ENCODE measurements at regions not wholly inside any gene's neighbourhood (a gene's known extent, or its start where the extent isn't known, plus 50 kb on each side); places are given as distances from the start of the nearest gene placed in this dataset.

GRCh38 chr16:73390491-73390890 is 342.6 kb upstream of the ZFHX3 start:
- in situ Hi-C loops (cut with HindIII; ENCODE audit: low sequenced_read_pairs) = no loop called here

- in situ Hi-C loops (cut with HindIII; ENCODE audit: low sequenced_read_pairs) = no loop called here
Measured at GRCh38 chr16:73389085-73389484, 341.2 kb upstream of the ZFHX3 start.

GRCh38 chr16:73387979-73388378 is 340.1 kb upstream of the ZFHX3 start:
- in situ Hi-C loops (cut with HindIII; ENCODE audit: low sequenced_read_pairs) = no loop called here

- in situ Hi-C loops (cut with HindIII; ENCODE audit: low sequenced_read_pairs) = no loop called here
Measured at GRCh38 chr16:73385696-73386095, 337.8 kb upstream of the ZFHX3 start.

- in situ Hi-C loops (cut with HindIII; ENCODE audit: low sequenced_read_pairs) = no loop called here
Measured at GRCh38 chr16:73384506-73385089, 336.7 kb upstream of the ZFHX3 start.

- in situ Hi-C loops (cut with HindIII; ENCODE audit: low sequenced_read_pairs) = no loop called here
Measured at GRCh38 chr16:73383988-73384365, 336.0 kb upstream of the ZFHX3 start.

- in situ Hi-C loops (cut with HindIII; ENCODE audit: low sequenced_read_pairs) = no loop called here
Measured at GRCh38 chr16:73383195-73383987, 335.5 kb upstream of the ZFHX3 start.

- in situ Hi-C loops (cut with HindIII; ENCODE audit: low sequenced_read_pairs) = no loop called here
Measured at GRCh38 chr16:73378471-73378870, 330.5 kb upstream of the ZFHX3 start.

- in situ Hi-C loops (cut with HindIII; ENCODE audit: low sequenced_read_pairs) = no loop called here
Measured at GRCh38 chr16:73371584-73372319, 323.8 kb upstream of the ZFHX3 start.

GRCh38 chr16:73369851-73370250 is 321.9 kb upstream of the ZFHX3 start:
- in situ Hi-C loops (cut with HindIII; ENCODE audit: low sequenced_read_pairs) = no loop called here

- in situ Hi-C loops (cut with HindIII; ENCODE audit: low sequenced_read_pairs) = no loop called here
Measured at GRCh38 chr16:73368715-73369114, 320.8 kb upstream of the ZFHX3 start.

- in situ Hi-C loops (cut with HindIII; ENCODE audit: low sequenced_read_pairs) = no loop called here
Measured at GRCh38 chr16:73365016-73365551, 317.2 kb upstream of the ZFHX3 start.

GRCh38 chr16:73364413-73364812 is 316.5 kb upstream of the ZFHX3 start:
- in situ Hi-C loops (cut with HindIII; ENCODE audit: low sequenced_read_pairs) = no loop called here

- in situ Hi-C loops (cut with HindIII; ENCODE audit: low sequenced_read_pairs) = no loop called here
Measured at GRCh38 chr16:73361061-73361460, 313.1 kb upstream of the ZFHX3 start.

- in situ Hi-C loops (cut with HindIII; ENCODE audit: low sequenced_read_pairs) = no loop called here
Measured at GRCh38 chr16:73356401-73357079, 308.6 kb upstream of the ZFHX3 start.

GRCh38 chr16:73355981-73356380 is 308.1 kb upstream of the ZFHX3 start:
- in situ Hi-C loops (cut with HindIII; ENCODE audit: low sequenced_read_pairs) = no loop called here

GRCh38 chr16:73354434-73354833 is 306.5 kb upstream of the ZFHX3 start:
- in situ Hi-C loops (cut with HindIII; ENCODE audit: low sequenced_read_pairs) = no loop called here

GRCh38 chr16:73350707-73351452 is 303.0 kb upstream of the ZFHX3 start:
- in situ Hi-C loops (cut with HindIII; ENCODE audit: low sequenced_read_pairs) = no loop called here

GRCh38 chr16:73347500-73348375 is 299.8 kb upstream of the ZFHX3 start:
- in situ Hi-C loops (cut with HindIII; ENCODE audit: low sequenced_read_pairs) = no loop called here

Measured in DLD1 (cell line).